GM12873 (cell line): ENCODE measurements at regions not wholly inside any gene's neighbourhood (a gene's known extent, or its start where the extent isn't known, plus 50 kb on each side); places are given as distances from the start of the nearest gene placed in this dataset.

ENCODE experiments used
- TF ChIP-seq, protein P1 (sequence below): IDR thresholded peaks from 2 replicates; pipeline ENCODE4 v1.5.1; 2012; ENCODE audit warnings: low read depth, mild to moderate bottlenecking, moderate library complexity, low read length, control low read depth; ENCODE audit not compliant: insufficient read depth; ENCODE audit errors: missing control alignments

GRCh38 chr14:98748966-98749365 lies 523.0 kb downstream of the BCL11B start:
- TF ChIP-seq, protein P1, sequence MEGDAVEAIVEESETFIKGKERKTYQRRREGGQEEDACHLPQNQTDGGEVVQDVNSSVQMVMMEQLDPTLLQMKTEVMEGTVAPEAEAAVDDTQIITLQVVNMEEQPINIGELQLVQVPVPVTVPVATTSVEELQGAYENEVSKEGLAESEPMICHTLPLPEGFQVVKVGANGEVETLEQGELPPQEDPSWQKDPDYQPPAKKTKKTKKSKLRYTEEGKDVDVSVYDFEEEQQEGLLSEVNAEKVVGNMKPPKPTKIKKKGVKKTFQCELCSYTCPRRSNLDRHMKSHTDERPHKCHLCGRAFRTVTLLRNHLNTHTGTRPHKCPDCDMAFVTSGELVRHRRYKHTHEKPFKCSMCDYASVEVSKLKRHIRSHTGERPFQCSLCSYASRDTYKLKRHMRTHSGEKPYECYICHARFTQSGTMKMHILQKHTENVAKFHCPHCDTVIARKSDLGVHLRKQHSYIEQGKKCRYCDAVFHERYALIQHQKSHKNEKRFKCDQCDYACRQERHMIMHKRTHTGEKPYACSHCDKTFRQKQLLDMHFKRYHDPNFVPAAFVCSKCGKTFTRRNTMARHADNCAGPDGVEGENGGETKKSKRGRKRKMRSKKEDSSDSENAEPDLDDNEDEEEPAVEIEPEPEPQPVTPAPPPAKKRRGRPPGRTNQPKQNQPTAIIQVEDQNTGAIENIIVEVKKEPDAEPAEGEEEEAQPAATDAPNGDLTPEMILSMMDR, result no peak

DNA sequence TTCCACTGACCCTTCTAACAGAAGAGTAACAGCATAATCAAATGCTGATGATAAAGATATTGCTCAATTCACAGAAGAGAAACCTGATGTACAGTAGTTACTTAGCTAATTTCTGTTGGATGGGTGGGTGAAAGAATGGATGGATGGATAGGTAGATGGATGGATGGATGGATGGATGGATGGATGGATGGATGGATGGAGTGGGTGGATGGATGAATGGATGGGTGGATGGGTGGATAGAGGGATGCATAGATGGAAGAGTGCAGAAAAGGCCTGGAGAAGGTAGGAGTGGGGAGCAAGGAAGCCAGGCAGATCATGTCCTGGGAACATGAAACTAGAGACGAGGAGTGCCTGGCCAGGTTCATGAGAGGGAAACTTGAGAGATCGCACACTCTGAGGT lies 520.9 kb downstream of the BCL11B start:
- TF ChIP-seq, protein P1, result no peak

DNA sequence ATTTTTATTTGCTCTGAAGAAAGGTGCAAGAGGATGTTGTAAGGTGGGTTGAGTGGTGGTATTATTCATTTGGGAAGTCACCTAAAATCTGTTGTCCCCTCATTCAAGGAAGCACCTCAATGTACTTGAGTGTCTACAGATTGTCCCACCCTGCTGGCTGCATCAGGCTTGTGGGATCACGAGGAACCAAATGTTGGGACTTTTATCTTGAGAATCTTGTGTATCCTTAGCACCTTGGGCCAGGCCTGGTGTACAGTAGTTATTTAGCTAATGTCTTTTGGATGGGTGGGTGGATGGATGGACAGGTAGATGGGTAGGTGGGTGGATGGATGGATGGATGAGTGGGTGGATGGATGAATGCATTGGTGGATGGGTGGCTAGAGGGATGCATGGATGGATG lies 519.3 kb downstream of the BCL11B start:
- TF ChIP-seq, protein P1, result no peak

- TF ChIP-seq, protein P1, result no peak
Measured at GRCh38 chr14:98754343-98755020, 517.5 kb downstream of the BCL11B start.

GRCh38 chr14:98756749-98757148 lies 515.2 kb downstream of the BCL11B start:
- TF ChIP-seq, protein P1, result no peak

DNA sequence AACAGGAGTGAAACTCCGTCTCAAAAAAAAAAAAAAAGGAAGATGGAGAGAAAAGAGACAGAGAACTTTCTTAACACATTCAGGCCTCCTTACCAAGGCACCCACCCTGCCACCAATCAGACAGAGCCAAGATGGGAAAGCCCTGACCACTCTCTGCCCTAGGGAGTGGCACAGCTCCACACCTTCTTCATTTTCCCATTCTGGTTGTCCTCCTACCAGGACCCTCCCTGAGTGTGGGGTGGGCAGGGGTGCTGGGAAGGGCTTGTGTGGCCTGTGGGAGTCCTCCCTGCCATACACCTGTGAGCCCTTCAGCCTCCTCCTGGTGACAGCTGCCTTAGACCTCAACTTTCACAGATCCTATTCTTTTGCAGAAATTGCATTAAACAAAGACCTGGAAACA lies 513.6 kb downstream of the BCL11B start:
- TF ChIP-seq, protein P1, result no peak

DNA sequence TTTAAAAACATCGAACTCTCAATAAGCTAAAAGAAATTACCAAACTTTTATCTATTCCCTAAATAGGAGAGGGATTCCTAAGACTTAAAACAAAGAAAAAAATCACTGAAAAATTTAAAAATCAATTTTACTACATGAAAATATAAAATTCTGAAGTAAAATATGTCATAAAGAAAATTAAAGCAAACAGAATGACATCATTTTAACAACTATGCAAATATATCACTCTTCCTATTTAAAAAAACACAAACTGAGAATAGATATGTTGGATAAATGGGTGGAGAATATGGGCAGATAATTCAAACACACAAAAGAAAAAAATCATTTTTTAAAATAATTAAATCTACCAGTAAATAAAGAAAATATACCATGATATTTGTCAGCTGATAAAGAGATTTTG lies 510.0 kb downstream of the BCL11B start:
- TF ChIP-seq, protein P1, result no peak
